ENCODE measurements at regions not wholly inside any gene's neighbourhood (a gene's known extent, or its start where the extent isn't known, plus 50 kb on each side); places are given as distances from the start of the nearest gene placed in this dataset.

DNA sequence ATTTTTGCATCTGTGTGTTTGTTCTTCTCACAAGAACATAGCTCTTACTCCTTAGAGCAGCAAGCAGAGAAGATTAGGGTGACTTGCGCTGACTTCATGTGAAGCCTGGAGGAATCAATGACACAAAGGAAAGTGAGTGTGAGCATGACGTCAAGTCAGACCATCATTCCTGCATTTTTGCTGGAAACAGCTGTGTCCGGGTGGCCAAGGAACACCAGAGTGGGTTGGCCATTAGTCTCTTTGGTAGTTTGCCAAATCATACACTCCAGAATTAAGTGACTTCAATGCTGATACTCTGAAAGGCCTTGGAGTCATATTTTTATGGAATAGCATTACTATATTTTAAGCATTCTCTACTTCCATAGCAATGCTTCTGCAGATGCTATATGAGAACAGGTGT, 597.2 kb downstream of the DCDC2C start:
- Mint-ChIP-seq H3K9me3 (ENCODE audit: low read depth) (peaks cover 7% of the 10 kb centered on the region), H3K36me3 (ENCODE audit: low read depth) (no peaks in the 10 kb centered on the region), H3K27ac (ENCODE audit: unreplicated experiment) (no peak overlapping the region), H3K4me3 (ENCODE audit: unreplicated experiment) (no peak overlapping the region), H3K4me1 (ENCODE audit: low read depth) (no peaks in the 10 kb centered on the region), H3K27me3 (ENCODE audit: low read depth) (no peaks in the 10 kb centered on the region)
- no peak for DNase-seq (ENCODE audit: low spot score)
- no peak for TF ChIP-seq CTCF (IDR thresholded peaks at IDR 0.05)

DNA sequence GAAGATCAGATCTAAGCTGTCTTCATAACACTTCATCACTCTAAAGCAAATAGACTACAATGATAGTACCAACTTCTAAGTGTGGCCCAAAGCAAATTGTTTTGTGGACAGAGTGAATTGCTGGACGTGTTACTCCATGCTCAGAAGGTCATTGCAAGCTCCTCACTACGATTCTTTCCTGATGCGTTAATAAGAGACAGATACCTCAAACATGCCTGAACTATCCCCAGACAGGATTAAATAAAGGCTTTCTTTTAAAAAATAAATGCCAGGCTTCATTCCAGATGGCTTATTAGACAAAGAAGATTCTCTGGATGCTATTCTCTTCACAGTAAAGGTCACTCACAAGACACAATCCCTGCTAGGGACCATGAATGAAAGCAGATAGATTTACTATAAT, 621.2 kb downstream of the DCDC2C start:
- Mint-ChIP-seq H3K27me3 (ENCODE audit: low read depth) (no peaks in the 10 kb centered on the region), H3K36me3 (ENCODE audit: low read depth) (no peaks in the 10 kb centered on the region), H3K4me3 (ENCODE audit: unreplicated experiment) (no peak overlapping the region), H3K4me1 (ENCODE audit: low read depth) (peaks cover 3% of the 10 kb centered on the region), H3K27ac (ENCODE audit: unreplicated experiment) (no peak overlapping the region), H3K9me3 (ENCODE audit: low read depth) (peaks cover 2% of the 10 kb centered on the region)
- no peak for TF ChIP-seq CTCF (IDR thresholded peaks at IDR 0.05)
- DNase-seq (ENCODE audit: low spot score), result no peak

DNA sequence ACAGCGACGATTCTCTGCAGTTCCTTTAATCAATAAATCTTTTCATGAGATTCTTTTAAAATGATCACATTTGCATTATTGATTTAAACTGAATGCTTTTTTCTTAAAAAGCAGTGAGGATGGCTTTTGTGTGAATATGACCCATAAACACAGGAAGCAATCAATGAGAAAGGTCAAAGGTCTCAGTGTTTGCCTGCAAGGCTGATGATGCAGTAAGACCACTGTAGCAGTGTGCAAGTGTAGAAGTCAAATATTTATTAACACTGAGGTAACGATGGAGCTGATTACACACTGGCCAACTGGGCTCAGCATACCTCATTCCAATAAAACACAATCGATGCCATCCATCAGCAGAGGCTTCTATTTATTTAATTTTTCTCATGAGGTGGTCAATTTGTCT, 633.5 kb downstream of the DCDC2C start:
- no peak overlapping the region for H3K4me3 Mint-ChIP-seq (ENCODE audit: unreplicated experiment)
- no peak for DNase-seq (ENCODE audit: low spot score)
- no peak for TF ChIP-seq CTCF (IDR thresholded peaks at IDR 0.05)
- H3K36me3 Mint-ChIP-seq (ENCODE audit: low read depth), result no peaks in the 10 kb centered on the region
- no peak overlapping the region for H3K27ac Mint-ChIP-seq (ENCODE audit: unreplicated experiment)
- no peaks in the 10 kb centered on the region for H3K4me1 Mint-ChIP-seq (ENCODE audit: low read depth)
- H3K9me3 Mint-ChIP-seq (ENCODE audit: low read depth), result peaks cover 6% of the 10 kb centered on the region
- H3K27me3 Mint-ChIP-seq (ENCODE audit: low read depth), result no peaks in the 10 kb centered on the region

DNA sequence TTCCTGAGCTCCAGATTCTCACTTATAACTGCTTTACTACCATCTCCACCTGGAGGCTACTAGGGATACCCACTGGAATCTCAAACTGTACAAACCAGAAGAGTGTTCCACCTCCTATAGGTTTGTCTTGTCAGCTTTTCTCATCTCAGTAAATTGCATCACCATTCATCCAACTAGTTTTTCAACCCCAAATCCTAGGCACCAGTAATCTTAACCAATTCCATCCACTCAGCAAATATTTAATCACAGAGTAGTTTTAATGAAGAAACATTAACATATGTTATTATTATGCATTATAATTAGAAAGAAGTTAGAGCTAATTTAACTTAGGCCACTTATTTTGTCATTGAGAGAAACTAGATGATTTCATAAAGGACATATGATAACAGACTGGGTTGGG, 635.0 kb downstream of the DCDC2C start:
- DNase-seq (ENCODE audit: low spot score), result no peak
- H3K4me3 Mint-ChIP-seq (ENCODE audit: unreplicated experiment), result no peak overlapping the region
- H3K27ac Mint-ChIP-seq (ENCODE audit: unreplicated experiment), result no peak overlapping the region
- no peak for TF ChIP-seq CTCF (IDR thresholded peaks at IDR 0.05)
- peaks cover 2% of the 10 kb centered on the region for H3K36me3 Mint-ChIP-seq (ENCODE audit: low read depth)
- H3K9me3 Mint-ChIP-seq (ENCODE audit: low read depth), result peaks cover 14% of the 10 kb centered on the region
- no peaks in the 10 kb centered on the region for H3K27me3 Mint-ChIP-seq (ENCODE audit: low read depth)
- no peaks in the 10 kb centered on the region for H3K4me1 Mint-ChIP-seq (ENCODE audit: low read depth)

DNA sequence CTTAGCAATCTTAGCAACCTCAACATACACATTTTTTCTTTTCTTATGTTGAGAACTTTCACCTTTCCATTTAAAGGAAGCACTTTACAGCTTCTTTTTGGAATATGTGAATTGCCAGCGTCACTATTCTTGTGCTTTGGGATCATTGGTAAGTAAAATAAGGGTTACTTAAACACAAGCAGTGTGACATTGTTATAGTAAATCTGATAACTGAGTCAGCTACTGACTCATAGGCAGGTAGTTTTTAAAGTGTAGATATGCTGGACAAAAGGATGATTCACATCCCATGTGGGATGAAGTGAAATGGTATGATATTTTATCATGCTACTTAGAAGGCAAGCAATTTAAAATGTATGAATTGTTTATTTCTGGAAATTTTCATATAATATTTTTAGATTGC, 637.2 kb downstream of the DCDC2C start:
- Mint-ChIP-seq H3K9me3 (ENCODE audit: low read depth) (peaks cover 18% of the 10 kb centered on the region), H3K4me3 (ENCODE audit: unreplicated experiment) (no peak overlapping the region), H3K27me3 (ENCODE audit: low read depth) (no peaks in the 10 kb centered on the region), H3K36me3 (ENCODE audit: low read depth) (peaks cover 2% of the 10 kb centered on the region), H3K27ac (ENCODE audit: unreplicated experiment) (no peak overlapping the region), H3K4me1 (ENCODE audit: low read depth) (no peaks in the 10 kb centered on the region)
- no peak for DNase-seq (ENCODE audit: low spot score)
- no peak for TF ChIP-seq CTCF (IDR thresholded peaks at IDR 0.05)
